GM12878 (cell line): ENCODE measurements at regions not wholly inside any gene's neighbourhood (a gene's known extent, or its start where the extent isn't known, plus 50 kb on each side); places are given as distances from the start of the nearest gene placed in this dataset.

Experiments
- ATAC-seq: fragments of 200-7000 bp; cut with Tn5 transposase; 3 replicates; pipeline ENCODE4 v1.9.1; 2020; ENCODE audit warnings: mild to moderate bottlenecking, moderate library complexity
- BruUV-seq: library from RNA; stranded (reverse); fragments of 400-500 nt; replicated peaks from 2 replicates; lab custom pipeline; 2021; lab: Mats Ljungman, UMichigan
- CTCF ChIA-PET: fragments of 300-600 bp; sonication (Branson Sonifier 250); formaldehyde crosslinking; extraction: SDS; loops from one replicate; lab custom pipeline; 2021; ENCODE audit warnings: inconsistent platforms; lab: Yijun Ruan, JAX
- POLR2A ChIA-PET: fragments of 350-600 bp; formaldehyde crosslinking; extraction: SDS; loops from one replicate; lab custom pipeline; 2021; ENCODE audit warnings: inconsistent platforms; lab: Charles Lee
- RAD21 ChIA-PET: fragments of 300-600 bp; sonication (Branson Sonifier 250); formaldehyde crosslinking; loops from one replicate; lab custom pipeline; 2023; ENCODE audit warnings: antibody characterized with exemption; ENCODE audit not compliant: unreplicated experiment; lab: Charles Lee
- SMC1A ChIA-PET: fragments of 300-600 bp; sonication (Branson Sonifier 250); formaldehyde crosslinking; loops from one replicate; lab custom pipeline; 2023; ENCODE audit not compliant: unreplicated experiment, uncharacterized antibody; lab: Charles Lee
- DNase-seq: peaks from one replicate; pipeline ENCODE4 v3.0.0-alpha.2; 2011; ENCODE audit warnings: low read depth, low spot score
- FAIRE-seq: peaks from 3 replicates; lab custom pipeline; 2011; peaks lifted over from hg19 to GRCh38; lab: Jason Lieb, UNC
- H2AFZ ChIP-seq: 2 replicates; pipeline ENCODE4 v1.6.0; 2011; ENCODE audit warnings: low read depth, low read length, control low read depth; ENCODE audit not compliant: control insufficient read depth
- H3K27ac ChIP-seq: 2 replicates; pipeline ENCODE4 v1.5.1; 2011; ENCODE audit warnings: control low read depth; ENCODE audit not compliant: control insufficient read depth, insufficient read depth
- H3K27me3 ChIP-seq, 2 experiments: replicated peaks in 1 of 2; 2 replicates each; pipeline versions ENCODE4 v1.6.0 to v1.6.1; 2011; ENCODE audit warnings: low read length in 1 of 2; ENCODE audit not compliant: control insufficient read depth in 2 of 2, insufficient read depth in 2 of 2
- H3K36me3 ChIP-seq, 2 experiments: 2 replicates each; pipeline ENCODE4 v1.5.1; 2011; ENCODE audit warnings: low read length in 1 of 2; ENCODE audit not compliant: control insufficient read depth in 2 of 2, insufficient read depth in 2 of 2
- H3K4me1 ChIP-seq: 2 replicates; pipeline ENCODE4 v1.6.1; 2011; ENCODE audit warnings: mild to moderate bottlenecking, low read length, moderate library complexity, mixed read lengths; ENCODE audit not compliant: control insufficient read depth, insufficient read depth
- H3K4me2 ChIP-seq: 2 replicates; pipeline ENCODE4 v1.6.0; 2011; ENCODE audit warnings: control low read depth; ENCODE audit not compliant: control insufficient read depth, insufficient read depth
- H3K4me3 ChIP-seq: fragments of 200-600 bp; sonication (generic); 2 replicates; pipeline ENCODE4 v1.5.1; 2016
- H3K79me2 ChIP-seq: 2 replicates; pipeline ENCODE4 v1.6.0; 2011; ENCODE audit warnings: low read length; ENCODE audit not compliant: control insufficient read depth, insufficient read depth
- H3K9ac ChIP-seq: 2 replicates; pipeline ENCODE4 v1.8.0; 2011; ENCODE audit warnings: low read length, control low read depth, mixed read lengths; ENCODE audit not compliant: control insufficient read depth, insufficient read depth
- H3K9me3 ChIP-seq: replicated peaks from 3 replicates; pipeline ENCODE4 v1.5.1; 2011; ENCODE audit warnings: mild to moderate bottlenecking, low read length; ENCODE audit not compliant: control insufficient read depth, insufficient read depth
- H4K20me1 ChIP-seq: 2 replicates; pipeline ENCODE4 v1.6.0; 2011; ENCODE audit not compliant: control insufficient read depth, insufficient read depth
- ATF7 ChIP-seq: fragments of 450-650 bp; IDR thresholded peaks from 2 replicates; pipeline ENCODE4 v1.6.1; 2016; ENCODE audit warnings: low read depth, mild to moderate bottlenecking
- BCL11A ChIP-seq: IDR thresholded peaks from 2 replicates; pipeline ENCODE4 v1.6.1; 2011; ENCODE audit warnings: low read depth, low read length
- CREB1 ChIP-seq: IDR thresholded peaks from 2 replicates; pipeline ENCODE4 v1.6.1; 2012; ENCODE audit warnings: low read depth, mild to moderate bottlenecking, inconsistent platforms
- DPF2 ChIP-seq: fragments of 450-650 bp; IDR thresholded peaks from 2 replicates; pipeline ENCODE4 v1.6.1; 2017; ENCODE audit warnings: mild to moderate bottlenecking
- ESRRA ChIP-seq: IDR thresholded peaks from 2 replicates; pipeline ENCODE4 v1.6.1; 2012; ENCODE audit warnings: mild to moderate bottlenecking, low read length, improper control_type of control experiment
- HDAC2 ChIP-seq: fragments of 200-600 bp; sonication (generic); IDR thresholded peaks from 2 replicates; pipeline ENCODE4 v1.6.1; 2017
- MEF2A ChIP-seq: IDR thresholded peaks from 2 replicates; pipeline ENCODE4 v1.6.1; 2011; ENCODE audit warnings: low read depth, mild to moderate bottlenecking, low read length, moderate library complexity; ENCODE audit not compliant: insufficient read depth
- NFIC ChIP-seq: IDR thresholded peaks from 2 replicates; pipeline ENCODE4 v1.6.1; 2012; ENCODE audit warnings: low read depth, mild to moderate bottlenecking, inconsistent platforms, low read length, moderate library complexity
- RBBP5 ChIP-seq: fragments of 200-600 bp; sonication (generic); conservative IDR thresholded peaks from 2 replicates; pipeline ENCODE4 v1.6.1; 2016
- RCOR1 ChIP-seq: conservative IDR thresholded peaks from 2 replicates; pipeline ENCODE4 v1.6.1; 2012; ENCODE audit warnings: low read depth, low read length, improper control_type of control experiment
- RUNX3 ChIP-seq: IDR thresholded peaks from 2 replicates; pipeline ENCODE4 v1.6.1; 2012; ENCODE audit warnings: low read length, inconsistent platforms
- SMAD5 ChIP-seq: IDR thresholded peaks from 2 replicates; pipeline ENCODE4 v1.6.1; 2016; ENCODE audit warnings: antibody characterized with exemption, low read depth
- SMARCA5 ChIP-seq: fragments of 450-650 bp; IDR thresholded peaks from 2 replicates; pipeline ENCODE4 v1.6.1; 2017; ENCODE audit warnings: mild to moderate bottlenecking
- WGBS: methylation state at CpG from one replicate; pipeline ENCODE4 v1.1.6; 2016; ENCODE audit warnings: low lambda C conversion rate; ENCODE audit not compliant: insufficient replicate concordance, insufficient coverage; ENCODE audit errors: missing lambda C conversion rate; 5-methylcytosine and 5-hydroxymethylcytosine counted together
- in situ Hi-C: fragments of 300-500 bp; cut with MboI; formaldehyde crosslinking; loops from 9 replicates; pipeline ENCODE4 v1.14.3; 2018; ENCODE audit warnings: mixed read lengths
- intact Hi-C: fragments of 100-400 bp; cut with micrococcal nuclease; formaldehyde crosslinking; loops from one replicate; pipeline ENCODE4 v1.14.2; 2022; ENCODE audit not compliant: unreplicated experiment
- TF ChIP-seq, protein P1 (sequence below): fragments of 450-650 bp; IDR thresholded peaks from 2 replicates; pipeline ENCODE4 v1.6.1; 2017; ENCODE audit warnings: borderline replicate concordance

- TF ChIP-seq ESRRA = no peak
These were observed 201.4 kb upstream of the EEA1 start (continued) for GRCh38 chr12:93130366-93131054.

- H3K36me3 ChIP-seq = no peaks in the 10 kb centered on the region
- H3K4me1 ChIP-seq = peaks cover 37% of the 10 kb centered on the region
- intact Hi-C loops = no loop called here
- H3K9ac ChIP-seq = no peak overlapping the region
- ATAC-seq (no peak), FAIRE-seq (no peak)
- SMC1A ChIA-PET = interaction anchor here (0.8 to 13.8 kb wide), 10 partner anchors 11 to 250 kb away, joined by 3 to 209 read pairs (median 4); no protein-coding TSS in a partner anchor
- H3K27ac ChIP-seq = no peak overlapping the region
- H3K4me3 ChIP-seq = no peak overlapping the region
- H3K79me2 ChIP-seq = no peaks in the 10 kb centered on the region
- CTCF ChIA-PET = interaction anchor here (0.5 to 7.5 kb wide), 3 partner anchors 20 to 248 kb away, joined by 3 to 120 read pairs (median 3); no protein-coding TSS in a partner anchor
- TF ChIP-seq CREB1 (no peak), BCL11A (no peak), HDAC2 (no peak), RUNX3 (no peak), NFIC (no peak), SMARCA5 (no peak), RCOR1 (no peak), DPF2 (no peak), ATF7 (no peak), RBBP5 (no peak), MEF2A (no peak), SMAD5 (no peak)
- TF ChIP-seq, protein P1, sequence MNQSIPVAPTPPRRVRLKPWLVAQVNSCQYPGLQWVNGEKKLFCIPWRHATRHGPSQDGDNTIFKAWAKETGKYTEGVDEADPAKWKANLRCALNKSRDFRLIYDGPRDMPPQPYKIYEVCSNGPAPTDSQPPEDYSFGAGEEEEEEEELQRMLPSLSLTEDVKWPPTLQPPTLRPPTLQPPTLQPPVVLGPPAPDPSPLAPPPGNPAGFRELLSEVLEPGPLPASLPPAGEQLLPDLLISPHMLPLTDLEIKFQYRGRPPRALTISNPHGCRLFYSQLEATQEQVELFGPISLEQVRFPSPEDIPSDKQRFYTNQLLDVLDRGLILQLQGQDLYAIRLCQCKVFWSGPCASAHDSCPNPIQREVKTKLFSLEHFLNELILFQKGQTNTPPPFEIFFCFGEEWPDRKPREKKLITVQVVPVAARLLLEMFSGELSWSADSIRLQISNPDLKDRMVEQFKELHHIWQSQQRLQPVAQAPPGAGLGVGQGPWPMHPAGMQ = no peak
- TF ChIP-seq, all 136 proteins: peak for 0
- H4K20me1 ChIP-seq = no peaks in the 10 kb centered on the region
- RAD21 ChIA-PET = interaction anchor here (1.5 to 9.4 kb wide), 4 partner anchors 26 to 144 kb away, joined by 3 to 178 read pairs (median 80); no protein-coding TSS in a partner anchor
- 96% methylated on average over 5 of the region's 5 CpGs for whole genome bisulfite sequencing
- POLR2A ChIA-PET = interaction anchor here (1.1 kb wide), 1 partner anchor 34 kb away, joined by 4 read pairs; no protein-coding TSS in a partner anchor
- no peak overlapping the region for H2AFZ ChIP-seq
- no peak overlapping the region for H3K4me2 ChIP-seq
- in situ Hi-C loops = no loop called here
- H3K9me3 ChIP-seq = no peaks in the 10 kb centered on the region; the same call in 2 of the 3 replicates
- BruUV-seq = no TSS peak
- H3K27me3 ChIP-seq = no peaks in the 10 kb centered on the region
- no peak for DNase-seq
These were observed 204.3 kb upstream of the EEA1 start for GRCh38 chr12:93133361-93133760.
